ENCODE measurements at regions not wholly inside any gene's neighbourhood (a gene's known extent, or its start where the extent isn't known, plus 50 kb on each side); places are given as distances from the start of the nearest gene placed in this dataset.

DNA sequence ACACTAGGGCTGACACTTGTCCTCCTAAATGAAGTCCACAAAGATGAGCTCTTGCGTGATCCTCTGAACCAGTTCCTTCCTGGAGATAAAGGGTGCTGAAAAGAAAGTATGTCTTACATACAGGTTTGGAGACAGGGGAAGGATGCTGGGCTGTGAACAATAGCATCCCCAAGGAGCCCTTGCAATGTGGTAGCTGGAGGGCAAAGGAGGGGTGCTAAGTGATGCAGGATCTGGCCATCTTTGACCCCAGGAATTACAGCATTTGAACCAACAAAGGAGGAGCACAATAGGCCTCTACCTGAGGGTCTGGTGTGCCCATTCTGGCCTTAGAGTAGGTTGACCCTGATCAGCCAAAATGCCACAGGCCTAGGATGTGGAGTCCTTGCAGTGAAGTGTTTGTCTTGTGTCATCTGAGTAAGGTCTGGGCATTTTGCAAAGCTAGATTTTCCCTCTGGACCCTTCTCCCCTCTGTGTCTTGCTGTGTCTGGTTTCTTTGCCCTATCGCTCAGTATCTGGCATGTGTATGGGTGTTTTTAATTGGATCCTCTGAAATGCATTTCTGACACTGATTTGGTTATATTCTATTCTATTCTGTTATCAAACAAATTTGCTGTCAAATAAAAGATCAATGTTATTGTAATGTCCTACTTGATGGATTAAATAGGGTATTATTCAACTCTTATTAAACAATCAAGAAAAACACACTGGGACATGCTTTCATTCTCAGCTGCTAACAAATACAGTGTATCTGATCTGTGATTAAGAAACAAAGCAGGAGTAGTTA lies 364.8 kb upstream of the MEIS1 start:
- Mint-ChIP-seq H3K36me3 (ENCODE audit: low read depth) (no peaks in the 10 kb centered on the region), H3K4me1 (ENCODE audit: low read depth) (no peaks in the 10 kb centered on the region), H3K27me3 (ENCODE audit: low read depth) (no peaks in the 10 kb centered on the region), H3K4me3 (no peak overlapping the region), H3K9me3 (no peaks in the 10 kb centered on the region), H3K27ac (no peak overlapping the region)
- DNase-seq (ENCODE audit: low spot score), result no peak

DNA sequence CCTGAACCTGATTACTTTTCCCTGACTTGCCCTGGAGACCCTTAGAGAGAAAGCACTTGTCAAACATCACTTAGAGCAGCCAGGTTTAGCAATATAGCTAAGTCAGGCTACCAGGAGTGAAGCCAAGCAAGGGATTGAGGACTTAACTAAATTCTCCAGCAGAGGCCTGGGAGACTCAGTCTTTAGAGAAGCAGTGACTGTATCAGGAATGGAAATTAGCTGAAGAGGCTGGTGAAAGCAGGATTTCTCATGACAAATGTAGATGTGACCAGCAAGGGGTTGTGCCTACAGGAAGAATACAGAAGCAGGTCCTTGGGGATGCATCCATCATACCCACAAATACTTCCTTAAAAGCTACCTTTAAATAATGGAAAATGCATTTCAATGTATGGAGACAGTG lies 368.9 kb upstream of the MEIS1 start:
- Mint-ChIP-seq H3K4me3 (no peak overlapping the region), H3K27me3 (ENCODE audit: low read depth) (no peaks in the 10 kb centered on the region), H3K36me3 (ENCODE audit: low read depth) (no peaks in the 10 kb centered on the region), H3K4me1 (ENCODE audit: low read depth) (no peaks in the 10 kb centered on the region), H3K27ac (no peak overlapping the region), H3K9me3 (no peaks in the 10 kb centered on the region)
- no peak for DNase-seq (ENCODE audit: low spot score)

DNA sequence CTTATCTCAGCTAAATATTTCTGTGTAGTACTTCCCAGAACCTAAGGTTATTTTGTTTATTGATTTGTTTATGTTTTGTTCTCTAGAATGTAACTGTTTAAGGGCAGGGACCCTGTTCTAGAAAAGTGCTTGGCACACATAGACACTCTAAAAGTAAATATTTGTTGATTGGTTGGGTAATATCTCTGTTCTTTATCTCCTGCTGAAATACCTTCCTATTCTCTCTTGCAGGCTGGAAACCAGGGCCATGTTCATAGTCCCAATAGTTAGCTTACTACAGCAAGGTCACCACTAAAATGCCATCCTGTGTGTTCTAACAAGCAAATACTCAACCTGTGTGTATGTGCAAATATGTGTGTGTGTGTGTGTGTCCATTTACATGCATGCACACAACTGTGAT lies 375.6 kb upstream of the MEIS1 start:
- no peaks in the 10 kb centered on the region for H3K4me1 Mint-ChIP-seq (ENCODE audit: low read depth)
- no peak for DNase-seq (ENCODE audit: low spot score)
- no peak overlapping the region for H3K4me3 Mint-ChIP-seq
- no peak overlapping the region for H3K27ac Mint-ChIP-seq
- no peaks in the 10 kb centered on the region for H3K9me3 Mint-ChIP-seq
- no peaks in the 10 kb centered on the region for H3K27me3 Mint-ChIP-seq (ENCODE audit: low read depth)
- H3K36me3 Mint-ChIP-seq (ENCODE audit: low read depth), result no peaks in the 10 kb centered on the region

DNA sequence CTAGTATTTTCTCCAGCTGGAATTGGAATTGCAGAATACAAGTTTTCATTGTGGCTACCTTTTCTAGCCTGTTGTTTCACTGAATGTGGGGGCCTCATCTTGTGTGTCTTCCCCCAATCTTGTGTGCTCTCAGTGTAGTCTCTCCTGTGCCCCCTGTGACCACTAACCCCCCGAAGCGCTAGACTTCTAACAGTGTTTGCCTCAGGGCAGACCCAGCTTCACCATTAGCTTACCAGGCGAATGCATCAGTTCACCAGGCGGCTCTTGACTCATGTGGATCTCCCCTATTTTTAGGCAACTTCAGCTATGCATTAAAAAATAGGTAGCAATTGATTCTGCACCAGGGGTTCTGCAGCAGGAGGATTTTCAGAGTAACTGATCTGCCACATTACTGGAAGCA lies 376.2 kb upstream of the MEIS1 start:
- no peak overlapping the region for H3K27ac Mint-ChIP-seq
- no peaks in the 10 kb centered on the region for H3K4me1 Mint-ChIP-seq (ENCODE audit: low read depth)
- H3K36me3 Mint-ChIP-seq (ENCODE audit: low read depth), result no peaks in the 10 kb centered on the region

DNA sequence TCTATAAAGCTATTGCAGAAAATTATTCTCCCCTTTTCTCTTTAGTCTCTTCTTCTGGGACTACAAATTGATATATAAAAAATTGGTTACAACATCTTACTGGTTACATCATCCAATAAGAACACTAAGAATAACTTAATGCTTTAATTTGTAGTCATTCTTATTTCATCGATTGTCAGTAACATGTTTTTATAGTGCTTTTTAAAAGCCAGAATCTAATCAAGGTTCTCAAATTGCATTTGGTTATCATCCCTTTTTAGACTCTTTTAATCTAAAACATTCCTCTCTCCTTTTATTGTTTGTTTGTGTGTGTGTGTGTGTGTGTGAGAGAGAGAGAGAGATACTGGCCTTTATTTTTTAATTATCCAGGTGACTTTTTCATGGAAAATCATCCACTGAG lies 377.1 kb upstream of the MEIS1 start:
- H3K9me3 Mint-ChIP-seq, result no peaks in the 10 kb centered on the region
- H3K4me3 Mint-ChIP-seq, result no peak overlapping the region
- H3K27me3 Mint-ChIP-seq (ENCODE audit: low read depth), result no peaks in the 10 kb centered on the region
- H3K36me3 Mint-ChIP-seq (ENCODE audit: low read depth), result no peaks in the 10 kb centered on the region
- H3K27ac Mint-ChIP-seq, result no peak overlapping the region
- no peaks in the 10 kb centered on the region for H3K4me1 Mint-ChIP-seq (ENCODE audit: low read depth)
- DNase-seq (ENCODE audit: low spot score), result no peak

More for the DNA sequence above, 376.2 kb upstream of the MEIS1 start:
- Mint-ChIP-seq H3K27me3 (ENCODE audit: low read depth) (no peaks in the 10 kb centered on the region), H3K9me3 (no peaks in the 10 kb centered on the region), H3K4me3 (no peak overlapping the region)
- DNase-seq (ENCODE audit: low spot score), result no peak

DNA sequence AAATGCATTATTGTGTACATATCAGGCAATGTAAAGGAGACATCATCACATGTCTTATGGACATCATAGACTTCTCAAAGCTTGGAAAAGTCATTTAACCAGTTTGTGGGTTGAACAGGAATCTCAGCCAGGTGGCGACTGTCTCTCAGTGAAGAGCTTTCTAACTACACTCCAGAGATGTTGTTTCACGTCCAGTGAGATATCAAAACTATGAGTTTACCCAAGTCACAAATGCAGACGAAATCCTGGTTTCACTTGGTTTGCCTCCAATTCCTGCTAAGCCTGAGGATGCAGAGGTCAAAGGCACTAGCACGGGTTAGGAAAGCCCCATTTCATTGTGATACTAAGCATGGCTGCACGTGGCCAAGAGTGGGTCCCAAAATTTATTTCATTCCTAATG lies 384.5 kb upstream of the MEIS1 start:
- Mint-ChIP-seq H3K4me1 (ENCODE audit: low read depth) (no peaks in the 10 kb centered on the region), H3K27ac (no peak overlapping the region), H3K36me3 (ENCODE audit: low read depth) (no peaks in the 10 kb centered on the region), H3K4me3 (no peak overlapping the region), H3K9me3 (no peaks in the 10 kb centered on the region), H3K27me3 (ENCODE audit: low read depth) (no peaks in the 10 kb centered on the region)
- DNase-seq (ENCODE audit: low spot score), result no peak

DNA sequence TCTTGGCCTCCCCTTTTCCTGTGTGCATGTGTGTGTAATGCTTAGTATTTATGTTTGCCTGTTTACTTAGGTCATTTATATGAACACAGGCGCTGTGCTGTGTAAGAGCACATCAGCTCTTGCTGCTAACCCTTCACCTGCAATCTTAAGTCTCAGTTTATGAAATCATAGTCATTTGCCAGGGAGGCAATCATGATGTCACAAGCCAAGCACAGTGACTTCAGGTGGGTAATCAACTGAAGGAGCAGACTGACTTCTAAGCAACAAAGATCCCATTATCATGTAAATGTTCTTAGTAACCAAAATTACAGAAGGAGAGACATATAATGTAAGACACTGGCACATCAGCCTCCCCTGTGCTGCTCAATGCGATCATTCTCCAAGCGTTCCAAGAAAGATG lies 386.3 kb upstream of the MEIS1 start:
- Mint-ChIP-seq H3K4me1 (ENCODE audit: low read depth) (no peaks in the 10 kb centered on the region), H3K4me3 (no peak overlapping the region), H3K27me3 (ENCODE audit: low read depth) (no peaks in the 10 kb centered on the region), H3K36me3 (ENCODE audit: low read depth) (no peaks in the 10 kb centered on the region), H3K9me3 (no peaks in the 10 kb centered on the region), H3K27ac (no peak overlapping the region)
- no peak for DNase-seq (ENCODE audit: low spot score)

DNA sequence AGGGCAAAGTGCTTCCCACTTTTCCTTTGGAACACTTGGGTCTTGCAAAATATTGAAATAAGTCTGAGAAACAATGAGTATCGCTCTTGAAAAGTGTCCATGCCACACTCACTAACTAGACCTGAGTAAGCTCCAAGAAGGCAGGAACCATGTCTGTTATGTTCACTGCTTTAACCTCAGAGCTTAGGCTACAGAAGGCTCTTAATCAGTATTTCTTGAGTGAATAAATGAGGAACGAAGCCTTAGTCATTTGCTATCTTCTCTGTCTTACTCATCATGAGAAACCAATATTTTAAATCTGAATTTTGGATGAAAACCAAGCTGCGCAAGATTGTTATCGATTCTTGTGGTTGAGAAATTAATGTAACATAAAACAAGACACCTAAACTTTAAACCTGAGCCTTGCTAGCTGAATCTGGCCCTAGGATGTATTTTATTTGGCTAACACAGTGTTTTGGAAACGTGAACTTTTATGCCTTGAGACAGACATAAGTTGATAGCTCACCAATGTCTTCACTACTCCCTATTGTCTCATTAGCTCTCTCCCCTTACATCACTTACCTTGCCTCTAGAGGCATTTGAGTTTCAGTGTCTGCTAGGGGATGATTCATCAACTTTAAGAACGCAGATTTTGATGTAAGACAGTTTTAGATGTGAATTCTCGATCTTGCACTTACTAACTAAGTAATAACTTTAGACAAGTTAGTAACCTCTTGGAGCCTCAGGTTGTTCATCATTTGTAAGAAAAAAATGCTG lies 392.8 kb upstream of the MEIS1 start:
- Mint-ChIP-seq H3K4me3 (no peak overlapping the region), H3K9me3 (no peaks in the 10 kb centered on the region), H3K27ac (no peak overlapping the region), H3K36me3 (ENCODE audit: low read depth) (no peaks in the 10 kb centered on the region), H3K4me1 (ENCODE audit: low read depth) (no peaks in the 10 kb centered on the region), H3K27me3 (ENCODE audit: low read depth) (no peaks in the 10 kb centered on the region)
- no peak for DNase-seq (ENCODE audit: low spot score)

DNA sequence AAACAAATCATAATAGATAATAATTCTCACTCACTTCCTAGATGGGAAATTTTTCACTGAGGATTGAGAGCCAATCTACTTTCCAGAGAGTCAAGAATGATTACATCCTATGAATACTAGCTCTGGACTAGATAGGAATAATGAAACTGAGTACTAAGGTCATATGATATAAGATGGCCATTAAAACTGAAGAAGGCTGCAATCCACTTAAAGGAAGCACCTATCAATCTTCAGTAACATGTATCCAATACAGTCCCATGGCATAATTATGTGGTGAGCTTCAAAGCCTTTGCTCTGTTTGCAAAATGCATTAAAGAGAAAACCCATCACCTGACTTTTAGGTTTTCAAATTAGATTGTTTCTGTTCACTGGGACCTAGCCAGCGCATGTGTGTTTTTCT lies 398.0 kb upstream of the MEIS1 start:
- no peaks in the 10 kb centered on the region for H3K9me3 Mint-ChIP-seq
- H3K4me3 Mint-ChIP-seq, result no peak overlapping the region
- no peak overlapping the region for H3K27ac Mint-ChIP-seq
- no peaks in the 10 kb centered on the region for H3K27me3 Mint-ChIP-seq (ENCODE audit: low read depth)
- H3K4me1 Mint-ChIP-seq (ENCODE audit: low read depth), result no peaks in the 10 kb centered on the region
- no peak for DNase-seq (ENCODE audit: low spot score)
- H3K36me3 Mint-ChIP-seq (ENCODE audit: low read depth), result no peaks in the 10 kb centered on the region

DNA sequence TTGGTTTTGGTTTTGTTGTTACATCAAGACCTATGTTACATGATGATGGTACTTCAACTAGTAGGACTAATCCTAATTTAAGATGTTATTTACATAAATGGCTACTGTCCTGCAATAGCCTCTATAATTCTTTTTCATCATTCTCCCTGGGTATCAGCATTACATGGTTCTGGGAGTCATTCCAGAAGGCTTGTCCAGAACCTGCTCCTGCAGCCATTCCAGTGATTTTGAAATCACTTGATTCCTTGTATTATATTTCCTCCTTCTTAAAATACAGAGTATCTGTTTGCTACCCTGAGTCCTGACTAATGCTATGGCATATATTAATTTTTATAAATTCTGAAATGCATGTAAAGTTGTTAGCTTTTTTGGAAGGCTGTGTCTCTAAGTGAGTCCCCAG lies 400.5 kb upstream of the MEIS1 start:
- Mint-ChIP-seq H3K4me1 (ENCODE audit: low read depth) (no peaks in the 10 kb centered on the region), H3K36me3 (ENCODE audit: low read depth) (no peaks in the 10 kb centered on the region), H3K27ac (no peak overlapping the region), H3K27me3 (ENCODE audit: low read depth) (no peaks in the 10 kb centered on the region), H3K4me3 (no peak overlapping the region), H3K9me3 (no peaks in the 10 kb centered on the region)
- DNase-seq (ENCODE audit: low spot score), result no peak

DNA sequence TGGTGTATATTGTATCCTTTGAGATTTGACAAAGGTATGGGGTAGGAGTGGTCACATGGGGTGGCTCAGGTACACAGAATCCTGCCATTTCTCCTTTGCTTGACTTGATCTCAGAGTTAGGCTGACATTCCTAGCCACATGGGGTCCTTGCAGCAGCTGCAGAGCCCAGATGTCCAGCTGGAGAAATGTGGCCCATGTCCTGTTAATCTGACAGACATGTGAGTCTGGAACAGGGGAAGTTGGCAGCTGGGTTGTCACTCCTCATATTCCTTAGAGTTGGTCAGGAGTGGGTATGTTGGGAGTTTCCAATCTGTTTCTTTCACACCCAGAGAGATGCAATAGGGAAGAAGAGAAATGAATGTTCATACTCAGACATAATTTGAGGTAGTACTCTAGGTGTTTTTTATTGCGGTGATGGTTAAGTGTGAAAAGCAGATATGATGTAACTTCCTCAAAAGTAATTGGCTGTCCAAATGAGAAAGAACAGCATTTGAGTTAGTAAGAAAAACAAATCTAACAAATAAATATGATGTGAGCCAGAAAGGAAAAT lies 402.6 kb upstream of the MEIS1 start:
- Mint-ChIP-seq H3K4me1 (ENCODE audit: low read depth) (no peaks in the 10 kb centered on the region), H3K27ac (no peak overlapping the region), H3K9me3 (no peaks in the 10 kb centered on the region), H3K4me3 (no peak overlapping the region), H3K36me3 (ENCODE audit: low read depth) (no peaks in the 10 kb centered on the region), H3K27me3 (ENCODE audit: low read depth) (no peaks in the 10 kb centered on the region)
- no peak for DNase-seq (ENCODE audit: low spot score)

DNA sequence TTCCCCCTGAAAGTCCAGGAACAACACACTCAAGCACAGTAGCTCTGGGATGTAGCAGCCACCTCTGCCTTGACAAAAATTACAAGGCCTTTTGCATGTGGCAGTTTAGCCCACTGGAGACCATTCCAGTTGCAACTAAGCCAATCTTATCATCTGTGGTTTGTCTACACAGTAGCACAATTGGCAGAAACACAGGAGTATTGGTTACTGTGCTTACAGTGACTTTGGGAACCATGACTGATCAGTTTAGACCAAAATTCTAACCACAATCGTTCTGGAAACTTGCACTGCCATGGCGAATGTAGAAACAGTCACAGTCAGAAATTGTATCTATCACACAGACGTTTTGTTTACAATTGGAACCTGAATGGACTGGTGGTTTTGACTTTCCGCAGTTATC lies 403.7 kb upstream of the MEIS1 start:
- Mint-ChIP-seq H3K4me1 (ENCODE audit: low read depth) (no peaks in the 10 kb centered on the region), H3K27me3 (ENCODE audit: low read depth) (no peaks in the 10 kb centered on the region), H3K36me3 (ENCODE audit: low read depth) (no peaks in the 10 kb centered on the region), H3K4me3 (no peak overlapping the region), H3K9me3 (no peaks in the 10 kb centered on the region), H3K27ac (no peak overlapping the region)
- no peak for DNase-seq (ENCODE audit: low spot score)

DNA sequence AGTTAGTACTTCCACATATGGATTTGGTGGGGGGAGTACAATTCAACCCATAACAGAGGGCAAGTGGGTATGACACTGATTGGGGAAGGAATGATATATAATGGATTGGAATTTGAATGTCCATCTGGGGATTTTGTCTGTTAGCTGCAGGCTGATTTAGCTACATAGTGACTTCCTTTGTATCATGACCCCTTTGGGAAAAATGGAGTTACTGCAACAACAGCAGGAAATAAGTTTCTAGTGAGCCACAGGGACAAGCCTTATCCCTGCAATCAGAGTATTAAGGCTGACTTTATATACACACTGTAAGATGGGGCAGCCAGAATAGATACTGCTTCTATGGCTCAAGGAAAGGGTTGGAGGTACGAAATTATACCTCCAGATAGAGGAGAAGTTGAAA lies 404.4 kb upstream of the MEIS1 start:
- Mint-ChIP-seq H3K27ac (no peak overlapping the region), H3K4me1 (ENCODE audit: low read depth) (no peaks in the 10 kb centered on the region), H3K9me3 (no peaks in the 10 kb centered on the region), H3K4me3 (no peak overlapping the region), H3K36me3 (ENCODE audit: low read depth) (no peaks in the 10 kb centered on the region), H3K27me3 (ENCODE audit: low read depth) (no peaks in the 10 kb centered on the region)
- no peak for DNase-seq (ENCODE audit: low spot score)

DNA sequence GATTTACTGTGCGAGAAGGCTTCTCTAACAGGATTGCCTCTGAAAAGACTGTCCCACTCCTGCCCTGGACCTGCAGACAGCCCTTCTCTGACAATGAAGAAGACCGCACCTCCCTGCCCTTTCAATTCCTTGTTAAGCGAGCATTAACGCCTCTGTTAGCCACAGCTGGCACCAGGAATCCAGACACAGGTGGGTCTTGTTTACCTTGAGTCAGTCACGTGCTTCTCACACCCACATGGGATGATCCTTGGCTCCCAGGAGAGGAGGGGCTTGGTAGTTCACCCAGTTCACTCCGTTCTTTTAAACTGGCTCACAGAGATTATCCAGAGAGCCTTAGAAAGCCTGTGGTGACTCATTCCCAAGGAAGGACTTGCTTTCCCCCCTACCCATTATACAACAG lies 410.5 kb upstream of the MEIS1 start:
- H3K9me3 Mint-ChIP-seq, result no peaks in the 10 kb centered on the region
- H3K27ac Mint-ChIP-seq, result no peak overlapping the region
- no peak overlapping the region for H3K4me3 Mint-ChIP-seq
- no peaks in the 10 kb centered on the region for H3K36me3 Mint-ChIP-seq (ENCODE audit: low read depth)
- no peak for DNase-seq (ENCODE audit: low spot score)
- H3K4me1 Mint-ChIP-seq (ENCODE audit: low read depth), result no peaks in the 10 kb centered on the region
- no peaks in the 10 kb centered on the region for H3K27me3 Mint-ChIP-seq (ENCODE audit: low read depth)

Measured in T-helper 2 cell treated with Interferon-gamma antibody and Interleukin-4, amounts not matched to agents 5 μg/mL and 100 μg/mL, for 36 hours (primary cell).